GM12873 (cell line): ENCODE measurements at regions not wholly inside any gene's neighbourhood (a gene's known extent, or its start where the extent isn't known, plus 50 kb on each side); places are given as distances from the start of the nearest gene placed in this dataset.
A peak's percentile ranks its signal among the peaks of the same experiment; 100 is the strongest.

Experiments used
- CTCF ChIP-seq: IDR thresholded peaks from 2 replicates; pipeline ENCODE4 v1.5.1; 2012; ENCODE audit warnings: low read depth, mild to moderate bottlenecking, moderate library complexity, low read length, control low read depth; ENCODE audit not compliant: insufficient read depth; ENCODE audit errors: missing control alignments

- no peak for TF ChIP-seq CTCF
Measured at GRCh38 chr2:216754812-216755211, 59.5 kb upstream of the IGFBP5 start.

GRCh38 chr2:216754336-216754735 is 59.0 kb upstream of the IGFBP5 start:
- no peak for TF ChIP-seq CTCF

- no peak for TF ChIP-seq CTCF
Measured at GRCh38 chr2:216752855-216753505, 57.6 kb upstream of the IGFBP5 start.

GRCh38 chr2:216746268-216746667 is 50.9 kb upstream of the IGFBP5 start:
- peak; percentile 28 for TF ChIP-seq CTCF

GRCh38 chr2:216745453-216745852 is 50.1 kb upstream of the IGFBP5 start:
- TF ChIP-seq CTCF = no peak
